Naive thymus-derived CD4-positive, alpha-beta T cell (primary cell): ENCODE measurements at regions not wholly inside any gene's neighbourhood (a gene's known extent, or its start where the extent isn't known, plus 50 kb on each side); places are given as distances from the start of the nearest gene placed in this dataset.
"Not testable (repeated sequence)": the region's sequence is repeated elsewhere in the genome, so short reads cannot be mapped to it uniquely, and the experiment has no call there.

Source experiments
- ATAC-seq: fragments of 150-1000 bp; cut with Tn5 transposase; 2 replicates; pipeline ENCODE4 v1.10.0; 2021; ENCODE audit warnings: mild to moderate bottlenecking, moderate library complexity
- CTCF ChIA-PET: fragments of 350-600 bp; sonication (Branson Sonifier 250); formaldehyde crosslinking; loops from one replicate; lab custom pipeline; 2021; ENCODE audit warnings: antibody characterized with exemption; lab: Charles Lee
- POLR2A ChIA-PET: fragments of 350-600 bp; sonication (Branson Sonifier 250); formaldehyde crosslinking; loops from one replicate; lab custom pipeline; 2021; ENCODE audit warnings: antibody characterized with exemption, inconsistent platforms; lab: Charles Lee
- DNase-seq, 9 donors: peaks; one replicate each; pipeline versions ENCODE4 v3.0.0 to v3.0.0-alpha.2; 2020 to 2022; ENCODE audit warnings: mixed read lengths in 1 of 9
- H3K27ac ChIP-seq: one replicate; pipeline ENCODE4 v1.7.0; 2013; ENCODE audit warnings: mild to moderate bottlenecking, low read depth, low read length, moderate library complexity
- H3K27me3 ChIP-seq, 2 donors: one replicate each; pipeline ENCODE4 v1.7.0; 2013; ENCODE audit warnings: low read length in 2 of 2, mild to moderate bottlenecking in 2 of 2, moderate library complexity in 2 of 2; ENCODE audit not compliant: control insufficient read depth in 2 of 2, insufficient read depth in 2 of 2
- H3K36me3 ChIP-seq, 3 experiments: 1 replicate in 2 of 3; 2 replicates in 1 of 3; pipeline ENCODE4 v1.7.0; 2013; ENCODE audit warnings: low read length in 3 of 3, mild to moderate bottlenecking in 3 of 3, moderate library complexity in 1 of 3; ENCODE audit not compliant: insufficient read depth in 3 of 3, control insufficient read depth in 2 of 3
- H3K4me1 ChIP-seq, 2 donors: one replicate each; pipeline ENCODE4 v1.7.0; 2013; ENCODE audit warnings: low read length in 2 of 2, mild to moderate bottlenecking in 2 of 2, moderate library complexity in 1 of 2; ENCODE audit not compliant: control insufficient read depth in 2 of 2, insufficient read depth in 2 of 2
- H3K4me3 ChIP-seq: 2 replicates; pipeline ENCODE4 v1.7.0; 2013; ENCODE audit warnings: mild to moderate bottlenecking, low read length
- H3K9me3 ChIP-seq, 3 experiments: 1 replicate in 2 of 3; 2 replicates in 1 of 3; pipeline ENCODE4 v1.7.0; 2013; ENCODE audit warnings: low read length in 3 of 3; ENCODE audit not compliant: control insufficient read depth in 2 of 3
- H3K27ac Mint-ChIP-seq, 9 donors: one replicate each; pipeline ENCODE4 v1.8.0; 2020 to 2022; ENCODE audit warnings: mixed read lengths in 9 of 9, mild to moderate bottlenecking in 8 of 9, moderate library complexity in 5 of 9, inconsistent platforms in 2 of 9
- H3K27me3 Mint-ChIP-seq, 5 donors: one replicate each; pipeline ENCODE4 v1.8.0; 2021 to 2022; ENCODE audit warnings: mixed read lengths in 5 of 5, mild to moderate bottlenecking in 1 of 5
- H3K36me3 Mint-ChIP-seq, 5 donors: one replicate each; pipeline ENCODE4 v1.8.0; 2020 to 2022; ENCODE audit warnings: mixed read lengths in 5 of 5, mild to moderate bottlenecking in 3 of 5, inconsistent platforms in 1 of 5
- H3K4me1 Mint-ChIP-seq, 7 donors: one replicate each; pipeline ENCODE4 v1.8.0; 2020 to 2022; ENCODE audit warnings: mixed read lengths in 7 of 7, mild to moderate bottlenecking in 3 of 7, inconsistent platforms in 1 of 7
- H3K4me3 Mint-ChIP-seq, 10 donors: one replicate each; pipeline ENCODE4 v1.8.0; 2020 to 2022; ENCODE audit warnings: mild to moderate bottlenecking in 10 of 10, mixed read lengths in 10 of 10, moderate library complexity in 6 of 10, inconsistent platforms in 2 of 10
- H3K9me3 Mint-ChIP-seq, 11 donors: one replicate each; pipeline ENCODE4 v1.8.0; 2020 to 2022; ENCODE audit warnings: mixed read lengths in 11 of 11, mild to moderate bottlenecking in 4 of 11, inconsistent platforms in 1 of 11, moderate library complexity in 1 of 11
- intact Hi-C, 2 donors: fragments of 100-400 bp; cut with micrococcal nuclease; formaldehyde crosslinking; loops; one replicate each; pipeline ENCODE4 v1.15.1; 2023

- H3K4me1 Mint-ChIP-seq, H3K36me3 Mint-ChIP-seq, intact Hi-C loops, H3K27me3 ChIP-seq, H3K27ac ChIP-seq, CTCF ChIA-PET, POLR2A ChIA-PET, DNase-seq, H3K4me1 ChIP-seq, H3K27me3 Mint-ChIP-seq, H3K4me3 Mint-ChIP-seq, H3K9me3 ChIP-seq, ATAC-seq, H3K36me3 ChIP-seq, H3K4me3 ChIP-seq, H3K27ac Mint-ChIP-seq: not testable (repeated sequence)
- H3K9me3 Mint-ChIP-seq = peaks cover 0 to 31% (median 13%) of the 10 kb centered on the region in 11 donors
These were observed 189.5 kb upstream of the NPAP1 start for GRCh38 chr15:24485885-24486567.

- H3K27ac Mint-ChIP-seq, H3K4me1 Mint-ChIP-seq, DNase-seq, H3K27me3 ChIP-seq, H3K36me3 Mint-ChIP-seq, intact Hi-C loops, H3K4me1 ChIP-seq, H3K27me3 Mint-ChIP-seq, ATAC-seq, H3K4me3 Mint-ChIP-seq, POLR2A ChIA-PET, H3K36me3 ChIP-seq, H3K27ac ChIP-seq, H3K4me3 ChIP-seq, H3K9me3 ChIP-seq, CTCF ChIA-PET: not testable (repeated sequence)
- peaks cover 0 to 34% (median 15%) of the 10 kb centered on the region in 11 donors for H3K9me3 Mint-ChIP-seq
These were observed 187.2 kb upstream of the NPAP1 start for GRCh38 chr15:24488164-24488907.

- H3K4me3 ChIP-seq, H3K27ac Mint-ChIP-seq, H3K27me3 ChIP-seq, H3K27ac ChIP-seq, POLR2A ChIA-PET, H3K27me3 Mint-ChIP-seq, H3K36me3 ChIP-seq, DNase-seq, ATAC-seq, H3K4me1 Mint-ChIP-seq, CTCF ChIA-PET, H3K36me3 Mint-ChIP-seq, H3K9me3 ChIP-seq, H3K4me1 ChIP-seq, H3K4me3 Mint-ChIP-seq, intact Hi-C loops: not testable (repeated sequence)
- H3K9me3 Mint-ChIP-seq = peaks cover 0 to 16% (median 3%) of the 10 kb centered on the region in 11 donors
These were observed 170.4 kb upstream of the NPAP1 start for GRCh38 chr15:24505216-24505615.

- H3K27me3 ChIP-seq, H3K36me3 ChIP-seq, H3K27ac ChIP-seq, intact Hi-C loops, H3K4me1 Mint-ChIP-seq, H3K27ac Mint-ChIP-seq, POLR2A ChIA-PET, H3K36me3 Mint-ChIP-seq, H3K4me1 ChIP-seq, H3K27me3 Mint-ChIP-seq, H3K4me3 Mint-ChIP-seq, CTCF ChIA-PET, H3K4me3 ChIP-seq, DNase-seq, ATAC-seq, H3K9me3 ChIP-seq: not testable (repeated sequence)
- peaks cover 0 to 27% (median 4%) of the 10 kb centered on the region in 11 donors for H3K9me3 Mint-ChIP-seq
These were observed 165.9 kb upstream of the NPAP1 start for GRCh38 chr15:24509714-24510113.

GRCh38 chr15:24511598-24511997, 164.0 kb upstream of the NPAP1 start:
- H3K36me3 ChIP-seq, H3K4me3 Mint-ChIP-seq, H3K27ac ChIP-seq, DNase-seq, H3K9me3 ChIP-seq, POLR2A ChIA-PET, H3K4me3 ChIP-seq, H3K27me3 ChIP-seq, ATAC-seq, H3K4me1 Mint-ChIP-seq, H3K36me3 Mint-ChIP-seq, H3K27ac Mint-ChIP-seq, H3K4me1 ChIP-seq, CTCF ChIA-PET, intact Hi-C loops, H3K27me3 Mint-ChIP-seq: not testable (repeated sequence)
- peaks cover 0 to 24% (median 4%) of the 10 kb centered on the region in 11 donors for H3K9me3 Mint-ChIP-seq

- H3K9me3 ChIP-seq, H3K4me1 ChIP-seq, H3K27me3 ChIP-seq, H3K27ac ChIP-seq, H3K27ac Mint-ChIP-seq, H3K4me1 Mint-ChIP-seq, H3K4me3 Mint-ChIP-seq, H3K36me3 Mint-ChIP-seq, ATAC-seq, H3K4me3 ChIP-seq, CTCF ChIA-PET, H3K36me3 ChIP-seq, intact Hi-C loops, H3K9me3 Mint-ChIP-seq, H3K27me3 Mint-ChIP-seq, DNase-seq, POLR2A ChIA-PET: not testable (repeated sequence)
These were observed 156.8 kb upstream of the NPAP1 start for GRCh38 chr15:24518772-24519171.

GRCh38 chr15:24531235-24531634, 144.3 kb upstream of the NPAP1 start:
- H3K27ac Mint-ChIP-seq, H3K4me3 ChIP-seq, intact Hi-C loops, POLR2A ChIA-PET, H3K9me3 ChIP-seq, CTCF ChIA-PET, H3K4me1 ChIP-seq, DNase-seq, H3K4me3 Mint-ChIP-seq, H3K27me3 ChIP-seq, H3K4me1 Mint-ChIP-seq, H3K27ac ChIP-seq, H3K27me3 Mint-ChIP-seq, ATAC-seq, H3K36me3 Mint-ChIP-seq, H3K36me3 ChIP-seq: not testable (repeated sequence)
- peaks cover 2 to 22% (median 6%) of the 10 kb centered on the region in 11 donors for H3K9me3 Mint-ChIP-seq
